GM12875 (cell line): ENCODE measurements at regions not wholly inside any gene's neighbourhood (a gene's known extent, or its start where the extent isn't known, plus 50 kb on each side); places are given as distances from the start of the nearest gene placed in this dataset.

ENCODE experiments used
- H3K4me3 ChIP-seq: one replicate; pipeline ENCODE4 v1.5.1; 2011; ENCODE audit warnings: low read depth, low read length, control low read depth
- CTCF ChIP-seq: IDR thresholded peaks from 2 replicates; pipeline ENCODE4 v1.5.1; 2011; ENCODE audit warnings: low read depth, mild to moderate bottlenecking, control low read depth, inconsistent platforms, low read length, moderate library complexity, borderline replicate concordance; ENCODE audit not compliant: insufficient read depth

GRCh38 chr3:177591379-177591778 is 394.1 kb upstream of the TBL1XR1 start:
- TF ChIP-seq CTCF, result no peak
- no peak overlapping the region for H3K4me3 ChIP-seq

DNA sequence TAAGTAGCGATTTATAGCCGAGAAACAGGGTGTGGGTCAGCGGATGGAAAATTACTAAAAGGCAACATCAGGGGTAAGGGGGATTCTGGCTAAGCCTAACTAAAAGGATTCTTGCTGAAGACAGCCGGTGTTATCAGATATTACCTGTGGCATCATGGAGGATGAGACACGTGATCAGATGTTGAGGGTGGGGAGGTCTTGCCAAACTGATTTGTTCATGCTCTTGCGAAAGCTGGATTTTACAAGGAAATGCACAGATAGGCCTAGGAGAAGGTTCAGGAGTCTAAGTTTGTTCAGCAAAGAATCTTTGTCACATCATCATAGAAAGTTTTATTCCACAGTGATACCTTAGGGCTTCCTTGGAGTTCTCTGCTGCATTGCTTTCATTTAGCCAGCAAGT is 396.8 kb upstream of the TBL1XR1 start:
- TF ChIP-seq CTCF, result no peak
- H3K4me3 ChIP-seq, result no peak overlapping the region

DNA sequence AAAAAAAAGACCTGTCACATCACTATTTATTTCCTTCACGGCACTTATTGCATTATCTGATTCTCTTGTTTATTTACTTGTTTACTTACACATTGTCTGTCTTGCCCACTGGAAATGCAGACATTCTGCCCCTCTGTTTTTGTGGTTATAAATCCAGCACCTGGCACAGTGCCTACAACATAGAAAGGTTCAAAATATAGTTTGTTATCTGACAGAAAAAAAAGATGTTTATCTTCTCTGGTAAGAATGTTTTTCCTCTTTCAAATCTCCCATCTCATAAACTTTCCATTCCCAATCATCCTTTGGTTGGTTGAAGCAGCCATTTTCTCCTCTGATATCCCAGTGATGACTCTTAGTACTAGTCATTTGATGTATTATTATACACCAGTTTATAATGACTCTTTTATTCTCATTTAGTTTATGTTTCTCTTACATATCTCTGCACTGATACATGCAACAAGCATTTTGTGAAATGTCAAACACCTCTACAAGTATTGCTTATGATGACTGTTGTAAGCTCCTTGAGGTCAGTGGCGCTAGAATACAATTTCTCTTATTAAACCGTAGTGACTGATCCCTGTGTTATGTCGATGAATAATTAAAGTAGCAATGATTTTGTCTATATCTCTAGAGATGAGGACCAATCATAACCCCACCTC is 398.4 kb upstream of the TBL1XR1 start:
- H3K4me3 ChIP-seq, result no peak overlapping the region
- no peak for TF ChIP-seq CTCF

- H3K4me3 ChIP-seq, result no peak overlapping the region
- TF ChIP-seq CTCF, result no peak
Observed at GRCh38 chr3:177596248-177596815, 399.1 kb upstream of the TBL1XR1 start.

- no peak for TF ChIP-seq CTCF
- H3K4me3 ChIP-seq, result no peak overlapping the region
Observed at GRCh38 chr3:177596816-177597271, 399.6 kb upstream of the TBL1XR1 start.

DNA sequence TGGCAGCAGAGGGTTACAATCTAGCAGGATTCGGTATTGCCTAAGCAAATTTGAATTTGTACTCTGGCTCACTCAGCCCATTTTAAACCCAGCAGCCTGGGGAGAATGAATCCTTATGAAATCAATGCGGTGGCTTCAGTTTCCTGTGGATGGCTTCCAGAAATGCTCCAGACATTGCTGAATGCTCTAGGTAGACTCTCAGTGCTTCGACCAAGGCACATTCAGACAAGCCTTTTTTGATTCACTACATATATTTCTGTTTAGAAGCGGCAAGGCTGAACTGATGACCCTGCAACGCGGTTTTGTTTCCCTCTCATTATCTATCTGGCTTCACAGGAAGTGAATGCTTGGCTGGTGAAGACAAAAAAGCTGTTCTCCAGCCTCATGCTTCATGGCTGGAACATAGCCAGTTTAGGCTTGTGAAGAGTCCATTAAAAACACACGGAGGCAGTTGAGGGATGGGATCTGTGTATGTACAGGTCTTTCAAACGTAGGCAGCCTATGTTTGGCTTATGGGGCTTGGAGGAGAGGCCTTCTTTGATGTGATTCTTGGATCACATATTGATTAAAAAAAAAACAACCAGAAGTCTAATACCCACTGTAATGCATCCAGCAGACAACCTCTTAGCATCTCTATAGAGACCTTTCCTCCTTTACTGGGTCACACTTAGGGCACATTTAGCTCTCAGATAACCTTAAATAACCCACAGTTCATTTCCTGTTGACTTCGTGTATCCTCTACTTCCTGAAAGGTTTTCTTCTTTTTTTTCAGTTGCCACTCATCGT is 400.2 kb upstream of the TBL1XR1 start:
- no peak overlapping the region for H3K4me3 ChIP-seq
- TF ChIP-seq CTCF, result no peak
